ENCODE measurements at regions not wholly inside any gene's neighbourhood (a gene's known extent, or its start where the extent isn't known, plus 50 kb on each side); places are given as distances from the start of the nearest gene placed in this dataset.

- Histone ChIP-seq H3K4me3 (no peak overlapping the region), H3K9me3 (no peaks in the 10 kb centered on the region), H3K27me3 (no peaks in the 10 kb centered on the region), H3K27ac (no peak overlapping the region), H3K36me3 (no peaks in the 10 kb centered on the region), H3K4me1 (no peaks in the 10 kb centered on the region)
- no peak for DNase-seq (ENCODE audit: low spot score in 2 of 2)
- intact Hi-C loops (cut with DNase I; ENCODE audit: low total_unique reads): loop anchor here (5.0 kb wide), 1 partner anchor 307 kb away; no protein-coding TSS in a partner anchor
- TF ChIP-seq POLR2AphosphoS5 (IDR thresholded peaks at IDR 0.05) (peak in 1 of 3 donors; percentile 34), CTCF (IDR thresholded peaks at IDR 0.05) (no peak)
Observed at GRCh38 chr21:26784974-26785373, 60.2 kb downstream of the ADAMTS1 start.

GRCh38 chr21:26783466-26784195 is 61.6 kb downstream of the ADAMTS1 start:
- H3K27me3 ChIP-seq: no peaks in the 10 kb centered on the region
- H3K36me3 ChIP-seq: no peaks in the 10 kb centered on the region
- intact Hi-C loops (cut with DNase I; ENCODE audit: low total_unique reads): loop anchor here (5.0 kb wide), 1 partner anchor 309 kb away; no protein-coding TSS in a partner anchor
- no peaks in the 10 kb centered on the region for H3K4me1 ChIP-seq
- H3K27ac ChIP-seq: peak overlapping the region; percentile 22 to 29
- TF ChIP-seq POLR2AphosphoS5 (IDR thresholded peaks at IDR 0.05) (no peak), CTCF (IDR thresholded peaks at IDR 0.05) (no peak), POLR2A (IDR thresholded peaks at IDR 0.05) (no peak)
- no peaks in the 10 kb centered on the region for H3K9me3 ChIP-seq
- no peak overlapping the region for H3K4me3 ChIP-seq
- no peak for DNase-seq (ENCODE audit: low spot score in 2 of 2)

- H3K27ac ChIP-seq: peak overlapping the region in 1 of 2 donors; percentile 78
- H3K36me3 ChIP-seq: no peaks in the 10 kb centered on the region
- H3K27me3 ChIP-seq: no peaks in the 10 kb centered on the region
- no peak overlapping the region for H3K4me3 ChIP-seq
- no peaks in the 10 kb centered on the region for H3K9me3 ChIP-seq
- DNase-seq (ENCODE audit: low spot score in 2 of 2): no peak
- intact Hi-C loops (cut with DNase I; ENCODE audit: low total_unique reads): loop anchor here (5.0 kb wide), 1 partner anchor 310 kb away; no protein-coding TSS in a partner anchor
- TF ChIP-seq POLR2A (IDR thresholded peaks at IDR 0.05) (no peak), POLR2AphosphoS5 (IDR thresholded peaks at IDR 0.05) (no peak), CTCF (IDR thresholded peaks at IDR 0.05) (no peak)
- H3K4me1 ChIP-seq: no peaks in the 10 kb centered on the region
Observed at GRCh38 chr21:26782747-26783146, 62.5 kb downstream of the ADAMTS1 start.

- Histone ChIP-seq H3K27ac (peak overlapping the region; percentile 12 to 78), H3K4me1 (no peaks in the 10 kb centered on the region), H3K4me3 (no peak overlapping the region), H3K9me3 (no peaks in the 10 kb centered on the region), H3K36me3 (no peaks in the 10 kb centered on the region), H3K27me3 (no peaks in the 10 kb centered on the region)
- TF ChIP-seq POLR2AphosphoS5 (IDR thresholded peaks at IDR 0.05) (no peak), CTCF (IDR thresholded peaks at IDR 0.05) (no peak), POLR2A (IDR thresholded peaks at IDR 0.05) (no peak)
- DNase-seq (ENCODE audit: low spot score in 2 of 2): no peak
- intact Hi-C loops (cut with DNase I; ENCODE audit: low total_unique reads): loop anchor here (5.0 kb wide), 1 partner anchor 310 kb away; no protein-coding TSS in a partner anchor
Observed at GRCh38 chr21:26782331-26782730, 62.9 kb downstream of the ADAMTS1 start.

- Histone ChIP-seq H3K4me3 (no peak overlapping the region), H3K27me3 (no peaks in the 10 kb centered on the region), H3K4me1 (no peaks in the 10 kb centered on the region), H3K36me3 (no peaks in the 10 kb centered on the region), H3K27ac (peak overlapping the region in 1 of 2 donors; percentile 78), H3K9me3 (no peaks in the 10 kb centered on the region)
- DNase-seq (ENCODE audit: low spot score in 2 of 2): no peak
- intact Hi-C loops (cut with DNase I; ENCODE audit: low total_unique reads): loop anchor here (5.0 kb wide), 1 partner anchor 311 kb away; no protein-coding TSS in a partner anchor
- TF ChIP-seq POLR2AphosphoS5 (IDR thresholded peaks at IDR 0.05) (no peak), POLR2A (IDR thresholded peaks at IDR 0.05) (no peak)
Observed at GRCh38 chr21:26781331-26781730, 63.9 kb downstream of the ADAMTS1 start.
